GM21390 (cell line): ENCODE measurements at regions not wholly inside any gene's neighbourhood (a gene's known extent, or its start where the extent isn't known, plus 50 kb on each side); places are given as distances from the start of the nearest gene placed in this dataset.

Experiments
- ATAC-seq: cut with Tn5 transposase; IDR thresholded peaks from one replicate; pipeline ENCODE4 v1.9.1; 2021; ENCODE audit not compliant: unreplicated experiment

DNA sequence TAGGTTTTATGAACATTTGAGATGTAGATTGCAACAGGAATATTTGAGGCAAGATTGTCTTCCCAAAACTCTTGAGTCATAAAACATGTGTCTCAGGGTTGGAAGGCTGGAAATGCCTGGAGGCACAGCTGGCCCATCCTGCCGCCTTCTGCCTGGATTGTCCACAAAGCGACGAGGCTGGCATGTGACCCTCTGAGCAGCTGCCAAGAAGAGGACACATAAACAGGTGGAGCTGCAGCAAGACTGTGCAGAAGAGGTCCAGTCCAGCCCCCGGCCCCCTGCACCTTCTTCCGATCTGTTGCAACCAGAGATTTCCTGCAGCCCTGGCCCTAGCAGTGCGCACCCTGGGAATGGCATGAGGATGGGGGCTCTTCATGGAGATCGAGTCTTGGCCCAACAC lies 101.9 kb upstream of the BCOR start:
- no peak for ATAC-seq

DNA sequence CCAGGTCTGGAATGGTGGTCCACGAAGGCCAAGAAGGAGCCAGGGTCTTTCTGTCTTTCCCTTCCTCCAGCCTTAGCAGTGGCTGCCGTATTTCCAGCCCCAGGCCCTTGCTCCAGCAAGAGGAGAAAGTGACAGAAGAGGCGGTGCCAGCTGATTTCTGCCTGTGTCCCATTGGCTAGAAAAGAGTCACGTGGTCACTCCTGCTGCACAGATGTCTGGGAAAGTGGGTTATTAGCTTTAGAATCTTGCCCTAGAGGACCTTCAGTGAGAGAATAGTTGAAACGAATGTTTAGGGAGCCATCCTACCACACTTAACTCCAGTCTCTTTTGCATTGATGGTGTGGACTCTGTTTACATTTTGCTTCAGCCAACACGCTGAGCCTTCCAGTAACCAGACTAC lies 99.3 kb upstream of the BCOR start:
- ATAC-seq, result no peak

DNA sequence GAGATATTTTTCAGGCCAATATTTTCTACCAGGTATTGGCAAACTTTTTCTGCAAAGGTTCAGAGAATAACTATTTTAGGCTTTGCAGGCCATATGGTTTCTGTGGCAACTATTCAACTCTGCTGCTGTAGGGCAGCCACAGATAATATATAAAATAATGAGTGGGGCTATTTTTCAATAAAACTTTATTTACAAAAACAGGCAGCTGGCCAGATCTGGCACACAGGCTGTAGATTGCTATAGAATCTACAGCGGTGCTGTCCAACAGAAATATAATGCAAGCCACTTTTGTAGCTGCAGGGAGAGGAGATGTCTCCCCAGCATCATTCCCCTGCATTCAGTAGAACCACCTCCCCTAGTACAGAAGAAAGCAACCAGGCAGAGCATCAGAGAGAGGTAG lies 97.6 kb upstream of the BCOR start:
- no peak for ATAC-seq

DNA sequence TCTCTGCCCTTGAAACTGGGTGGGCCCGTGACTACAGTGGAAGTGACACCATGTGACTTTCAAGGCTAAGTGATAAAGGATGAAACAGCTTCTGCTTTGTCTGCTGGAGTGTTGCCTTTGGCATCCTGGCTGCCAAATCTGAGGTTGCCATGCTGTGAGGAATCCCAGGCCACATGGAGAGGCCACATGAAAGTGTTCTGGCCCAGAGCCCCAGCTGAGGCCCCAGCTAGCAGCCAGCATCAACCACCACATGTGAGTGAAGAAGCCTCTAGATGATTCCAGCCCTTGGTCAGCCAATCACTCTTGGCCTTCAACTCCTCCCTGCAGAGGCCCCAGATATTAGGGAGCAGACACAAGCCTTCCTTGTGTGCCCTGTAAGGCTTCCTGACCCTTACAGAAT lies 94.4 kb upstream of the BCOR start:
- ATAC-seq, result no peak

DNA sequence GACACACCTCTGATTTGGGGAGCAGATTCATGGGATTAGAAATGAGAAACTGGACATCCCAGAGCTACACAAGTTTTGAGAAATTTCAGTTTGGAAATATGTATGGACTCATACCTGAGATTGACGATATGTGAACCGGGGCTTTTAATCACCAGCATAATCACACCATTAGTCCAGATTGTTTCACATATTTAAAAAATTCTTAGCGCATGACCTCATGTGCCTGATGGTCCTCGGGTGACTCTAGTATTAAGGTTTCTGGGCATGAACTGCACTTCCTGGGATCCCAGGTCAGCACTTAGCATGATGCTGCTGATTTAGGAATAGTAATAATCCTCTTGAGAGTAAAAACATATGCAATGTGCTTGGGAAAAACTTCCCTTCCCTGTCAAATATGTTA lies 91.9 kb upstream of the BCOR start:
- no peak for ATAC-seq

DNA sequence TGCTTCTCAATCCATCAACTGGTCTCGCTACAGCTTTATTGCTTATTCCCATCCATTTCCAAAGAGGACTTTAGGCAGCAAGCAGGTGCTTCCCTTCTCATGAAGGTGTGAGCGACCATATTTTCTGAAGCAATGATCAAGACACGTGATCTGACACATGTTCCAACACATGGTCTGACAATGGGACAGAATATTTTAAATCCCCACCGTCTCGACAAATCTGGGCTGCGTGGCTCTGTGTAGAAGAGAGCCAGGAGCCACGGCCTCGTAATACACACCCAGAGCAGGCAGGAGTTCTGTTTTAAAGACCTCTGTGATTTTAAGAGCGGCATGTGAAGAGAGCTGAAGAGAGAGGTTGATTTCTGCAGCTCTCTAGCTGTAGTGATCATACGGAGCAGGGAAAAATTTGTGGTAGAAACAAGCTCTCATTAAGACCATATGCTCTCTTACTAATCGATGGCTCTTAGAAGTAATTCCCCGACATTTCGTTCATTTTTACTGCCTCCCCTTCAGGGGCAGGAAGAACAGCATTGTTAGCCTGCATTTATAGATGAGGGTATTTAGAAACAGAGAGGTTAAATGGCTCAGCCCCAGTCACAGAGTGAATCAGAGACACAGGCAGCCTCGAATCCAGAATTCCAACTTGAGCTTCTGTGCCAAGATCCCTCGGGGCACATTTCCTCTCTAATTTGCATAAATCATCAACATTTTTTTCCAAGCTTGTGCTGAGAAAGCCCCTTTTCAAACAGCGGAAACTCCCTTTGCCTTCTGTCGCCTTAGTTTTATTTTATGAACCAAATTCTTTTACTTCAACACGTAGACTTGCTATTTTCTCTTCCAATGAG lies 91.0 kb upstream of the BCOR start:
- no peak for ATAC-seq

DNA sequence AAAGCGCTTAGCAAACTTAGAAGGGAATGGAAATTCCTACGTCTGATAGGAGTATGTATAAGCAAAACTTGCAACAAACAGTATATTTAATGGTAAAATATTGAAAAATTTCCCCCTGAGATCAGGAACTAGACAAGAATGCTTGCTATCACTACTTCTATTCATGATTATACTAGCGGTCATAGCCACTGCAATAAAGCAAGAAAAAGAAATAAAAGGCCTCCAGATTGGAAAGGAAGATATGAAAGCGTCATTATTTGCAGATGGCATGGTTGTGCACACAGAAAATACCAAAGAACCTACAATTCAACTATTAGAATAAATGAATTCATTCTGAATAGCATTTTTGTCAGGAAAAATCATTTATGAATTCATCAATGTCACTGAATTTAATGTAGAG lies 87.2 kb upstream of the BCOR start:
- no peak for ATAC-seq

DNA sequence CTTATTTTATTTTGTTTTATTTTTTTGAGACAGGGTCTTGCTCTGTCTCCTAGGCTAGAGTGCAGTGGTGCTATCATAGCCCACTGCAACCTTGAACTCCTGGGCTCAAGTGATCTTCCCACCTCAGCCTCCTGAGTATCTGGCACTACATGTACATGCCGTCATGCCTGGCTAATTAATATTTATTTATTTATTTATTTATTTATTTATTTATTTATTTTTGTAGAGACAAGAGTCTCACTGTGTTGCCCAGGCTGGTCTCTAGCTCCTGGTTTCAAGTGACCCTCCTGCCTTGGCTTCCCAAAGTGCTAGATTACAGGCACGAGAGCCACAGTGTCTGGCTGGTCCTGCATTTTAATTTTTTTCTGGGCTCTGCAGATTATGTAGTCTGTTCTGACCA lies 84.9 kb upstream of the BCOR start:
- no peak for ATAC-seq

DNA sequence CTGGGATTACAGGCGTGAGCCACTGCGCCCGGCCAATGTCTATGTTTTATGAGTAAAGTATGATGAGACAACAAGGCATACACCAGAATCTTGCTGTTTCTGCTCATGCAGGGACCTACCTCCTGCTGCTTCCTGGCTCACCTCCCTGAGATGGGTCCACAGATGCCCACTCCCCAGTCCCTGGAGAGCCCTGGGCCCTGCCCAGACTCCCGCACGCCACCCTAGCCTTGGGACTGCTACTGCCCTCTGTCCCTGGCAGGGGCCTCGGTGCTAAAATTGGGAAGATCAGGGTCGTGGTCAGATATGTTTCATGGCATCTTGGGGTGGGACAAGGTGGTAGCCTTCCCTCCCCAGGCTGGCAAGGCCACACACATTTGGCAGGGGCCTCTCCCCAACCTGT lies 84.3 kb upstream of the BCOR start:
- no peak for ATAC-seq

DNA sequence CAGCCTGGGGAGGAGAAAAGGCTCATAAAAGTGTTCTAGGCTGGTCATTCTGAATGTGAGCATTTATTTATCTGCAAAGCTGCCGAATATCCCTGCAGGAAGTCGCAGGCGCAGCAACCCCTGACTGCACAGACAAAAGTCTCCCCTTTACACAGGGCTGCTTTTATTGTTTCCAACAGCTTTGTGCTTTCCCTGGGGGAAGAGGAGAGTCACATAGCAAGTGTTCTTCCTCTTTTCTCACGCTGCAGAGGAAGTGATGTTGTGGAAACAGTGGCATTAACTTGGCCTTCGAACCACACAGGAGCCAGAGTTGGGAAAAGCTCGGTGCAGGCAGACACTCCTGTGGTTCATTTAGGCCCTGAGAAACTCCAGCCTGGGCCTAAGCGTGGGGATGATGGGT lies 81.5 kb upstream of the BCOR start:
- ATAC-seq, result no peak

DNA sequence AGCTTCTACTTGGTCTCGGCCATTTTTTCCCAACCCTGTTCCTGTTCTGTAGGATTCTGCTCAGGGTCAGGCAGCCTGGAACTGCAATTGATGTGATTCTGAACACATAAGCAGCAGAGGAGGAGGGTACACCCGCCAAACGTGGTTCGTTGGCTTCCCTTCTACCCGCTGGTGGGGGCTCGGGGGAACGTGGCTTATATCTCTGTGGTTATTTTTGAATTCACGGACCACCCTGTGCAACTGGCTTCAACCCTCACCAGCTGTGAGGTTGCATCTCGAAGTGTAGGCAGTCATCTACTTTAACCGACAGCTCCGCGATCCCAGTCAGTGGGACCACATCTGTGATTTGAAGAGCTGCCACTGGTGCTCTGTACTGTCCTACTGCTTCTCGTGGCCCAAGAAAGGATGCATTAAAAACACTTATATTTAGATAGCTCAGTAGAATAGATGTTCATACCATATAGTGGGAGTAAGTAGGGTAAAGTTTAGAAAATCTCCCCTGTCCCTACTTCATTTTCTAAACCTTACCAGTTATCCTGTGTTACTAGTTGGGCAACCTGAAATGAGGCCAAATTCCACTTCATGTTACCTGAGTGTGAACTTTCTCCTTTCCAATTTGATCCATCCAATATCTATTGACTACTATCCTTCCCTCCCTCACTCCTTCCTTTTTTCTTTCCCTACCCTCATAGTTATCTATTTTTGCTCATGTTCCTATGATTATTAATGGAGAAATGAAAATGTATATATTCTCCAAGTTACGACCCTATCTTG lies 80.4 kb upstream of the BCOR start:
- no peak for ATAC-seq

DNA sequence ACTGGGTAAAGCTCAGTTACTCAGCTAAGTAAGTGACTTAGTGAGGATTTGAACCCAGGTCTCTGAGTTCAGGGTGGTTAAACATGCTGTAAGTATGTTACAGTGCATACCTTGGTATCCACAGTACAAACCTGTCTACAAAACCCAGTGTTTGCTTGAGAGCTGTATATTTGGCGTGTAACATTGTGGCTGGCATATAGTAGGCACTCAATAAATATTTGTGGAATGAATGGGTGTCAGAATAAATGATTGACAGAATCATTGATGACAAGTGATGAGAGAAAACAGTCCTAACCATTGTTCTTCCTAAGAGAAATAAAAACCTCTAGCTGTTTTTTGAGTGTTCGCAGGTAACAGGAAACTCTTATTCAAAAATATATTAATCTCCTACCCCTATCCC lies 79.7 kb upstream of the BCOR start:
- ATAC-seq, result no peak

DNA sequence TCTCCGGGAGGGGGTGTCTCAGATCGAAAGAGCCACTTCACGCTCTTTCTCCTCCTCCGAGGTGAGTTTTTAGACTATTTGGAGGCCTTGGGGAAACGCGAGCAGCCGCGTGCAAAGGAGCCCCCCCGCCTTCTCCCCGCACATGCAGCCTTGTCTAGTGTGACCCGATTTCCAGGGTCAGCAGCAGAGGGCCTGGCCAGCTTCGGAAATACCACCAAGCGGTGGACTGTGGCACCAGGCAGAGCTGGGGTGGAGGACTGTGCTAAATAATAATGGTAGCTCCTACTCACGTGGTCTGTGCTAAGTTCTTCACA lies 79.3 kb upstream of the BCOR start:
- ATAC-seq, result no peak

DNA sequence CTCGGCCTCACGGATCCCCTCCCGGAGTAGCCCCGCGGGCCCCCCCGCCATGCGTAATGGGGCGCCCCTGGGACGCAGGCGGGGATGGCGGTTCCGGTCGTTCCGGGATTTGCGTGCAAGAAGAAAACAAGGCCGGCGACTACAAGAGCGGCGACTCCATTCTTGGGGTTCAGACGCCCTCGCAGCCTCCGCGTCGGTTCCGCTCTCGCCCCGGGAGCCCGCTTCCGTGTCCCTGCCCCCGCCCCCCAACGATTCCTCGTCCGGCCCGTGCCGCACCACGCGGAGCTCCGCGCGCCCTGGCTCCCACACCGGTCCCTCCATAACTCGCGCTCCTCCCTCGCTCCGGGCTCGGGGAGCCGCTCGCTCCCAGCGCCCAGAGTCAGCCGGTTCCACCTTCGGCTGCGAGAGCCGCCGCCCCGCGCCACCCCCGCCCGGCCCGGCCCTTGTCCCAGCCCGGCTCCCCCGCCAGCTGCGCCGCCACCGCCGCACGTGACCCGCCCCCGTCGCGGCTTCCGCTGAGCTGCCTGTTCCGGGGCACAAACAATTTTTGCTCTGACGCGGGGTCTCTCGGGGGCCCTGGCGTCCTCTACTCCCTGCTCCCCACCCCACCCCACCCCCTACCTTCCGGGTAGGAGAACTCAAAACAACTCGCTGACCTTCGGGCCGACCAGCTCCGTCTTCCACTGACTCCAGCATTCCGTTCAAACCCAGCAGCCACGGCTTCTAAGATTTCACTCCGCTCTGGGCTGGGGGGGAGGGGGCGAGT lies 78.8 kb upstream of the BCOR start:
- peak; percentile 26 for ATAC-seq

DNA sequence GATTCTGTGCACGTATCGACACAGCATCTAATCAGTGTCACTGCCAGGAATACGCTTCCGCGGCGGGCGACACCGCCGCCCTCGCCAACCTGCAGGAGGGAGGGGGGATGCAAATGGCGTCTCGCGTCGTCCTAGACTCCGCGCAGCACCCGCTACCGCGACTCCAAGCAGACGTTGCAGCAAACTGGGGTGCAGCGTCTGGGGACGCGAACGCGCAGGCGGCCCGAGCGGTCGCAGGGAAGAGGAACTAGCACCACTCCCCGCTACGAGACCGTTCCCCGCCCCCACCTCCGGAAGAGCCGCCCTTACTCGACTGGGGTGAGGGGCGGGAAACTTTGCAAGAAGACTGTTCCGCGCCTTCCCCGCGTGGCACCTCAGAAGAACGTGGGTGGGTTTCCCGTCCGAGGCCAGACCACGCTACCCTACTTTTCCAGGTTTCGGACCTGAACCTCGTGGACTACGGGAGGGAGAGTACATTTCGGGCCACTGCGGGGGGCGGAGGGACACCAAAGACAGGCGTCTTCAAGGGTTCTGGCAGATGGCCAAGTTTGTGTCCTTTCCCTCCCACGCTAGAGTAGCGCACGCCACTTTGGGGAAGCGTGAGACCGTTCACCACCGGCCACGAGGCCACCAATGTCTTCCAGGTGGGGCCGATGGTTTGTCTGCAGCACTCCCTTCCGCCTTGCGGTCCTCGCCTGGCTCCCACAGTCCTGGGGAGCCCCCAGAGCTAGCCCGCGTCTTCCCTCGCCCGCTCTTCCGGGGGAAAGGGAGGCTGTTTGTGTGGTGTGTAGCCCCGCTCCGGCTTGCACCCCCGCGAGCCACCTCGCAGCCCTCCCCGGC lies 78.0 kb upstream of the BCOR start:
- ATAC-seq, result peak; percentile 40

DNA sequence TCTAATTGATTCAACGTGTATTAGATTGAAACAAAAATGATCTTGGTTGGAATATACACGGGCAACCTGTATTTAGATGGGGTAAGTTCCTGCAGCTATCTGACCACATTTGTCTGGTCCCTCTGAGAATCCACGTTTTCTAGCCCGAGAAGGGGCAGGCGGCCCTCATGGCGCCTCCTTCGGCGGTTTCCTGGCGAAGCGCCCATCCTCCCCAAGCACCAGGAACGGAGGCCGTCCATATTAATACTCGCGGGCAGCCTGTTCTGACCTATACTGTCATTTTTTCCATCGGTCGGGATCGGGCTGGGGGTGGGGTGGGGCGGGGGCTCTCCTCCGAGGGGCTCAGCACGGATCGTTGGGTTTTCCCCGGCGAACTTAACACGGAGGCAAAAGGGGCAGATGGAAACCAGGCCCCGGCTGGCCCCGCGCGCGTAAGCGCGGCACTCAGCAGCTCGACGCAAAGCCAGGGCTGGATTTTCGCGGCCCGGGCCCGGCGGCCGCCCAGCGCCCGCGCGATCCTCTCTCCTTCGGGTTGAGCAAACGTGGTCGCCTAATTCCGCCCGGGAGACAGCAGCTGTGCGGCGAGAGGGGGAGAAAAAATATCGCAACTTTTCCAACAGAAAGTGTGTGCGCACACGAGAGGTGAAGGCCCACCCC lies 77.2 kb upstream of the BCOR start:
- no peak for ATAC-seq

DNA sequence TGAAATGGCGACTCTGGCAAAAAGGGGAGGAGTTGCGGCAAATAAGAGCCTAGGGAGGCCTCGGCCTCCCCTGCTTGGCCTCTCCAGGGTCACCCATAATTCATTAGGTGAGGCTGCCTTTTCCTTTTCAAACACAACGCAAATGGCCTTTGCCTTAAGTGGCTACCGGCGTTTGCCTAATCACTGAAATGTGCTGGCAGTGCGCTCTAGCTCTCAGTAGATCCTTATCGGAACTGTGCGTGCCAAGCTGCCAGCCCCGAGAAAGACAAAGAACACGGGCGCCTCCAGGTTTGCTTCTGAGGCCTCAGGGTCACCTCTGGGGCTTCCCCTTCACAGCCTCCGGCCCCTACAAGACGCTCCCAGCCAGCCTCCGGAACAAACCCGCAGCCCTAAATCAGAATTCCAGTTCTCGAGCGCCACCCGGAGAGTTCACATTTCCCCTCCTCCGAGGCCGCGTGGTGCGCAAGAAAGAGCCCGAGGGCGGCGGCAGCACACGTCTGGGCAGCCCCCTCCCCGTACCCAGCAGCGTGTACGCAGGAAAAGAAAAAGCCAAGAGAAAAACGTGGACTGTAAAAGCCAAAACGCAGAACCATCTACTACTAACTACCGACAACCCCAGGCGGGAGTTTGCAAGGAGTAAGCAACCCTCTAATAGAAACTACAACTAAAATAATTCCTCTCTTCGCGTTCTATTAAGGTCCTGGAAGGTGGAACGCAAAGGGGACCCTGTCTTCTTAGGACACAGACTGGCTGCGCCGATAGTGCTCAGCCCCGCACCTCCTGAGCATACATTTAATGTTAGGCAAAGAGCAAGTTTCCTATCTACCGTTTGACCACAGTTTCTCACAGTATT lies 76.5 kb upstream of the BCOR start:
- no peak for ATAC-seq

DNA sequence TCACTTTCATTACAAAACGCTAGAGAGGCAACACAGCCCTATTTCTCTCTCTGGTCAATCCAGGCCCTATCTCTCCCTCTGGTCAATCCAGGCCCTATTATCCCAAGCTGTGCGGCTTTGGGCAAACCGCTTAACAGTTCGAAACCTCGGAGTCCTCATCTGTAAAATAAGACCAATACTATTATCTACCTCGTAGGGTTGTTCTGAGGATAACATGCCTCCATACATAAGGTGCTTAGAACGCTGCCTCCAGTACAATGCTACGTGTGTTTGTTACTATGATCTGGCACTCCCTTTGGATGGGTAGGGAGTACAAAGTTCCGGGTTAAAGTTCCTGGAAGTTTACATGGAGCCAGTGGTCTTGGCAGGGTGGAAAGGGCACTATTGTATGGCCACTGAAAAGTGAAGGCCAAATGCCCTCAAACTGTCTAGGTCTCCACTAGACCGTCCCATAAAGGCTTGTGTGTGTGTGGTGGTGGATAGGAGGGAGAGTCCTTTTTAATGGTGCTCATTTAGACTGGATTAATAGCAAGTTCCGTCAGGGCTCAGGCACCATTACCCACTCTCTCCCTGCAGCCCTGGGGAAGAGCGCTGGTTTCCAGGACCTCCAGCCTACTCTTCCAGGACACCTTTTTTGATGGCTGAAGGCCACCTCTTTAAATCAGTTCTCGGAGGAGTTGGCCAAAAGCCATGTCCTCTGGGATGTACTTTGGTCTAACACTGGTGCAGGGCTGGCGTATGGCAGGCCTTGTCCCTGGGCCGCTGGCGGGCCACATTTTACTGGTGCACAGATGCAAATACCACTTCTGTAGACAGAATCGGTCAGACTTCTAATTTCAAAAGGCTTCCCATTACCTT lies 75.6 kb upstream of the BCOR start:
- ATAC-seq, result no peak
